ENCODE measurements at regions not wholly inside any gene's neighbourhood (a gene's known extent, or its start where the extent isn't known, plus 50 kb on each side); places are given as distances from the start of the nearest gene placed in this dataset.

GRCh38 chr12:19576506-19577280, 137.4 kb downstream of the AEBP2 start:
- TF ChIP-seq, protein P1, sequence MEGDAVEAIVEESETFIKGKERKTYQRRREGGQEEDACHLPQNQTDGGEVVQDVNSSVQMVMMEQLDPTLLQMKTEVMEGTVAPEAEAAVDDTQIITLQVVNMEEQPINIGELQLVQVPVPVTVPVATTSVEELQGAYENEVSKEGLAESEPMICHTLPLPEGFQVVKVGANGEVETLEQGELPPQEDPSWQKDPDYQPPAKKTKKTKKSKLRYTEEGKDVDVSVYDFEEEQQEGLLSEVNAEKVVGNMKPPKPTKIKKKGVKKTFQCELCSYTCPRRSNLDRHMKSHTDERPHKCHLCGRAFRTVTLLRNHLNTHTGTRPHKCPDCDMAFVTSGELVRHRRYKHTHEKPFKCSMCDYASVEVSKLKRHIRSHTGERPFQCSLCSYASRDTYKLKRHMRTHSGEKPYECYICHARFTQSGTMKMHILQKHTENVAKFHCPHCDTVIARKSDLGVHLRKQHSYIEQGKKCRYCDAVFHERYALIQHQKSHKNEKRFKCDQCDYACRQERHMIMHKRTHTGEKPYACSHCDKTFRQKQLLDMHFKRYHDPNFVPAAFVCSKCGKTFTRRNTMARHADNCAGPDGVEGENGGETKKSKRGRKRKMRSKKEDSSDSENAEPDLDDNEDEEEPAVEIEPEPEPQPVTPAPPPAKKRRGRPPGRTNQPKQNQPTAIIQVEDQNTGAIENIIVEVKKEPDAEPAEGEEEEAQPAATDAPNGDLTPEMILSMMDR (conservative IDR thresholded peaks at IDR 0.05 in 1 of 2, IDR thresholded peaks at IDR 0.05 in 1 of 2; ENCODE audit: low read depth in 1 of 2, low read length in 2 of 2): no peak
- no peak for TF ChIP-seq EZH2 (IDR thresholded peaks at IDR 0.05; ENCODE audit: low read length, missing control alignments)

Data from fibroblast of lung (primary cell).